HFF-Myc (cell line): ENCODE measurements at regions not wholly inside any gene's neighbourhood (a gene's known extent, or its start where the extent isn't known, plus 50 kb on each side); places are given as distances from the start of the nearest gene placed in this dataset.

Source experiments
- DNase-seq: peaks from one replicate; pipeline ENCODE4 v3.0.0-alpha.2; 2011; ENCODE audit warnings: low read depth; ENCODE audit errors: extremely low read depth
- H3K4me3 ChIP-seq: replicated peaks from 2 replicates; pipeline ENCODE4 v1.5.1; 2011; ENCODE audit warnings: low read depth, mild to moderate bottlenecking, control low read depth, low read length
- TF ChIP-seq, protein P1 (sequence below): IDR thresholded peaks from 2 replicates; pipeline ENCODE4 v1.5.1; 2012; ENCODE audit warnings: mild to moderate bottlenecking, low read depth, low read length, control low read depth; ENCODE audit errors: missing control alignments

DNA sequence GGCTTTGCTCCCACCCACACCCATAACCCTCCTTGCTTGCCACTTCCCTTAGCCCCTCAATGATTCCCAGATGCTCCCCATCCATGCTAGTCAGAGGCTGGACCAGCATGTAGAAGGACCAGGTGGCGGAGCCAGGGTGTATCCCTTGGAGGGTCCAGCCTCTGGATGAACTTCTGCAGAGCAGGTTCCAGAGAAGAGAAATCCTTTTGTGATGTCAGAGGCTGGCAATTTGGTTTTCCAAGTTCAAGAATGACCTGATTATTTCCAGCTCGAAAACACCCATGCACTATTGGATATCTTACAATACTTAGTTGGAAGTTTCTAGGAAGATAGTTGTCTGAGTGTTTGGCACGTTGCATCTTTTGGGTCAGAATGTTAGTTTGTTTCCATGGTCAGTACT lies 168.3 kb upstream of the RPS6KA3 start:
- H3K4me3 ChIP-seq = no peak overlapping the region
- TF ChIP-seq, protein P1, sequence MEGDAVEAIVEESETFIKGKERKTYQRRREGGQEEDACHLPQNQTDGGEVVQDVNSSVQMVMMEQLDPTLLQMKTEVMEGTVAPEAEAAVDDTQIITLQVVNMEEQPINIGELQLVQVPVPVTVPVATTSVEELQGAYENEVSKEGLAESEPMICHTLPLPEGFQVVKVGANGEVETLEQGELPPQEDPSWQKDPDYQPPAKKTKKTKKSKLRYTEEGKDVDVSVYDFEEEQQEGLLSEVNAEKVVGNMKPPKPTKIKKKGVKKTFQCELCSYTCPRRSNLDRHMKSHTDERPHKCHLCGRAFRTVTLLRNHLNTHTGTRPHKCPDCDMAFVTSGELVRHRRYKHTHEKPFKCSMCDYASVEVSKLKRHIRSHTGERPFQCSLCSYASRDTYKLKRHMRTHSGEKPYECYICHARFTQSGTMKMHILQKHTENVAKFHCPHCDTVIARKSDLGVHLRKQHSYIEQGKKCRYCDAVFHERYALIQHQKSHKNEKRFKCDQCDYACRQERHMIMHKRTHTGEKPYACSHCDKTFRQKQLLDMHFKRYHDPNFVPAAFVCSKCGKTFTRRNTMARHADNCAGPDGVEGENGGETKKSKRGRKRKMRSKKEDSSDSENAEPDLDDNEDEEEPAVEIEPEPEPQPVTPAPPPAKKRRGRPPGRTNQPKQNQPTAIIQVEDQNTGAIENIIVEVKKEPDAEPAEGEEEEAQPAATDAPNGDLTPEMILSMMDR = no peak
- DNase-seq = no peak

DNA sequence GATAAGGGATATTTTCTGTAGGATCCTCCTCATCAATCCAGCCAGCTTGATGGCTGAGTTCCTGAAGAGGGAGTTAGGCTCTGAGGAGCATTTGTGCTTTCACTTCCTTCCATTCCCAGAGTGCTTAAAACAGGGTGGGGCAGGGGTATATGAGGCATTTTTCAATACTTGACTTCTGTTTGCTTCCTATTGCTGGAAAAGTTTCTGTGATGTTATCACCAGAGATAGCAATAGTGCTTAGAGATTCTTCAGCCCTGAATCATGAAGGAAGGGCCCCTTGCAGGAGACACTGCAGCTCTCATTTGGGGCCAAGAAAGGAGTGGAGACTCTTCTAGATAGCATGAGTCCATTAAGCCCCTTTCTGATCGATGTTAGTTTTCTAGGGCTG lies 166.7 kb upstream of the RPS6KA3 start:
- TF ChIP-seq, protein P1 = no peak
- DNase-seq = no peak

DNA sequence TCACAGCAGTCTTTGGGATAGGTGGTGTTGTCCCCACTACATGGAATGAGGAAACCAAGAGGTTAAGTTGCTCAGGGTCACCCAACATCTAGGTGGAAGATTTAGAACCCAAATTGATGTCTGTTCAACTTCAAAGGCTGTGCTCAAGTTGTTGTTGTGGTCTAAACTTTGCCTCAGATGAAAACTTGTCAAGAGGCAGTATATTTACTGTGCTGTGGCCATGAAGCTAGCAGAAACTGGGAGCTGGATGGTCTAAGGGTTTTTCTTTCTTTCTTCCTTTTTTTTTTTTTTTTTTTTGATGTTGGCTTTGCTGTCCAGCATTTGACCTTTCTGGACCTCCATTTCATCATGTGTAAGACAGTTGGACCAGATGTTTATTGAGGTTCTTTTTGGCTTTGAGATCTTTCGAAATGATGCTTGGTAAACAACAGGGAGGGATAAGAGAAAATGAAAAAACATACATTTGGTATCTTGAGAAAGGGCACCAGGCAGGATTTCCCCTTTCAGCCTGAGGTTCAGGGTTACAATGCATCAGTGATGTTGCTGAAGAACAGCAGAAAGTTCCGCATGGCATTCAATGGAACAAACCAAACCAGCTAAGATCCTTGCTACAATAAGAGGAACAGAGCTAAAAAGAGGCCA lies 166.2 kb upstream of the RPS6KA3 start:
- no peak for DNase-seq
- TF ChIP-seq, protein P1 = no peak
- no peak overlapping the region for H3K4me3 ChIP-seq

More for the DNA sequence above, 166.7 kb upstream of the RPS6KA3 start:
- no peak overlapping the region for H3K4me3 ChIP-seq

DNA sequence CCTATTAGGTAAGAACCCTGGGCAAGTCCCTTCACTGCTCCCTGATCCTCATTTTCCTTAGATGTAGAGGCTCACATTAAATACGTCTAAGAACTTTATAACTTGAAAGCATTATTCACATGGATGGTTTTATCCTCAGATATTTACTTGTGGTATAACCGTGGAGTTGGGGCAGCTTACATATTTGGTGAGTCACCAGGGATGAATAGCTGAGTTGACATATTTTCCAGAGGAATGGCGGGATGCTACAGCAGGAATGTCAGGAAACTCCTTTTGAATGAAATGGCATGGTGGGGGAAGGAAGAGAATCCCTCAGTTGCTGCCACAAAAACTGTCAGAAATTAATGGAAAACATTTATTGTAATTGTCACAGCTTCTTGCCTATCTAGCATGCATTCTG lies 165.3 kb upstream of the RPS6KA3 start:
- DNase-seq = peak; percentile 4
- H3K4me3 ChIP-seq = no peak overlapping the region
- TF ChIP-seq, protein P1 = no peak

DNA sequence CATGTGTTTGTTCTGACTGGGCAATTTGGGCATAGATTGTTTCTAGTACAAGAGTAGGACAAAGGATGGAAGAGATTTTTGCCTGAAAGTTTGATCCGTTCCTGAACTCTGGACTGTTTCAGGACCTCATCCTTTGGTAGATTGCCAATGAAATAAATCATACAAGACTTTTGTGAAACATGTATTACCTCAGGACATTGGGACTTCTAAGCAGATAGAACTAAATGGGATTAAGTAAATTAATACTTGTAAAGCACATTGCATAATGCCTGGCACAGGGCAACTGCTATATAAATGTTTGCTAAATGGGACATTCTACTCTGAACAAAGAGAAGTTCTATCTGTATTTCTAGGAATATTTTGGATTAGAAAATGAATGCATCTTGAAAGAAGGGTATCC lies 164.8 kb upstream of the RPS6KA3 start:
- TF ChIP-seq, protein P1 = no peak
- no peak for DNase-seq
- no peak overlapping the region for H3K4me3 ChIP-seq

DNA sequence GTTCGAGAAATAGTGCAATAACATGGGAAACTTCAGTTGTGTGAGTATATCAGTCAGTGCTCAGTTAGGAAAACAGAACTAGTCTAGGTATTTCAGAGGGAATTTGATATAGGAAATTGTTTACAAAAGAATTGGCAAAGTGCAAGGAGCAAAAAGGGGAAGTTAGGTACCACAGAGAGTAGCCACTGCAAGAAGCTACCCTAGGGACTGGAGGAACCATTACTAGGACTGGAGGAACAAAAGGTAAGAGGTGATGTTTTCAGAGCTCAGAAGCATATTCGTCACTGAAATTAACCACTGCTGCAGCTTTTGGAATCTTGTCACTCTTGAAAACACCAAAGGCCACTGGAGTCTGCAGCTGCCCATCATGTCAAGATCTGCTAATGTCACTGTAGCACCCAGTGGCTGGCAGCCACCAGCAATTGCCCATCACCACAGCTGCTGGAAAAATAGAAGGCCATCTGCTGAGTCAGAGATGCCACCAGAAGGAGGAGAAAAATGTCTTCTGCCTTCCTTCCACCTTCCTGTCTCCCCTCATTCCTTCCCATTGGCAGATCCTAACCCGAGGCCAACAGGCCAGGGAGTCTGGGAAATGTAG lies 160.6 kb upstream of the RPS6KA3 start:
- no peak for DNase-seq
- TF ChIP-seq, protein P1 = no peak
- no peak overlapping the region for H3K4me3 ChIP-seq
